Endodermal cell (in vitro differentiated cells): ENCODE measurements at regions not wholly inside any gene's neighbourhood (a gene's known extent, or its start where the extent isn't known, plus 50 kb on each side); places are given as distances from the start of the nearest gene placed in this dataset.

ENCODE experiments used
- DNase-seq: peaks from one replicate; pipeline ENCODE4 v3.0.0-alpha.2; 2017
- H3K27ac ChIP-seq: 2 replicates; pipeline ENCODE4 v1.5.1; 2013; ENCODE audit warnings: mild to moderate bottlenecking, low read depth, low read length, moderate library complexity
- H3K27me3 ChIP-seq: 2 replicates; pipeline ENCODE4 v1.6.1; 2013; ENCODE audit warnings: mild to moderate bottlenecking, low read length, moderate library complexity; ENCODE audit not compliant: insufficient read depth, control insufficient read depth, poor library complexity, severe bottlenecking
- H3K36me3 ChIP-seq: 2 replicates; pipeline ENCODE4 v1.7.0; 2013; ENCODE audit warnings: mild to moderate bottlenecking, low read length, moderate library complexity; ENCODE audit not compliant: control insufficient read depth, insufficient read depth
- H3K4me1 ChIP-seq: one replicate; pipeline ENCODE4 v1.7.0; 2013; ENCODE audit warnings: low read length; ENCODE audit not compliant: control insufficient read depth, insufficient read depth
- H3K4me3 ChIP-seq: 2 replicates; pipeline ENCODE4 v1.5.1; 2013; ENCODE audit warnings: mild to moderate bottlenecking, low read length, moderate library complexity
- H3K9ac ChIP-seq: 2 replicates; pipeline ENCODE4 v1.6.1; 2013; ENCODE audit warnings: mild to moderate bottlenecking, low read length, moderate library complexity; ENCODE audit not compliant: poor library complexity, severe bottlenecking; ENCODE audit errors: extremely low read depth
- H3K9me3 ChIP-seq: 2 replicates; pipeline ENCODE4 v1.6.1; 2013; ENCODE audit warnings: mild to moderate bottlenecking, low read length, moderate library complexity; ENCODE audit not compliant: control insufficient read depth
- H3K27ac Mint-ChIP-seq: 2 replicates; pipeline ENCODE4 v1.8.0; 2020; ENCODE audit warnings: mixed read lengths
- H3K27me3 Mint-ChIP-seq: 2 replicates; pipeline ENCODE4 v1.8.0; 2021; ENCODE audit warnings: mild to moderate bottlenecking, mixed read lengths; ENCODE audit not compliant: insufficient read depth
- H3K36me3 Mint-ChIP-seq: 2 replicates; pipeline ENCODE4 v1.8.0; 2020; ENCODE audit warnings: low read depth, mixed read lengths
- H3K4me1 Mint-ChIP-seq: 2 replicates; pipeline ENCODE4 v1.8.0; 2020; ENCODE audit warnings: mixed read lengths
- H3K4me3 Mint-ChIP-seq: 2 replicates; pipeline ENCODE4 v1.8.0; 2020; ENCODE audit warnings: mild to moderate bottlenecking, moderate library complexity, mixed read lengths
- H3K9me3 Mint-ChIP-seq: 2 replicates; pipeline ENCODE4 v1.8.0; 2020; ENCODE audit warnings: mild to moderate bottlenecking, mixed read lengths
- WGBS, 2 experiments: methylation state at CpG; one replicate each; pipeline versions ENCODE4 v1.1.5 to v1.1.7; 2013; ENCODE audit warnings: missing lambda C conversion rate in 2 of 2, mixed read lengths in 1 of 2; ENCODE audit not compliant: insufficient coverage in 1 of 2, insufficient read length in 1 of 2; 5-methylcytosine and 5-hydroxymethylcytosine counted together
- TF ChIP-seq, protein P1 (sequence below): fragments of 200-600 bp; sonication (generic); conservative IDR thresholded peaks from 2 replicates; pipeline ENCODE4 v1.5.0; 2021; ENCODE audit warnings: antibody characterized with exemption, mild to moderate bottlenecking

DNA sequence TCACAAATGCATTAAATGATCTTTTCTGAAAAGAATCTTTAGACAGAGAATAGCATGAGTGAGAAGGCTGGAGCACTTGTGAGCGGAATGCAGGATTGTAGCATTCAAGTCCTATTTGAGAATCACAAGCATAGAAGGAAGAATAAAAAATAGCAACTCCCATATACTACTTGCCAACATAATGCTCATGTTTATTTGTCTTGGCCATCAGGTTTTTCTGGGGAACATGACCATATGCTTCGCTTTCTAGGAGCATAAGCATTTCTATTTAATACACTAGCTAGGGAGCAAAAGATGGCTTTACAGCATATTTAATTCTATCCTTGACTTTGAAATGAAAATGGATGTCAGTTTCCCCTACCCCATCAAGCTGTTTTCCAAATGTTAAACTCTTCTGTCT lies 170.3 kb upstream of the MITF start:
- TF ChIP-seq, protein P1, sequence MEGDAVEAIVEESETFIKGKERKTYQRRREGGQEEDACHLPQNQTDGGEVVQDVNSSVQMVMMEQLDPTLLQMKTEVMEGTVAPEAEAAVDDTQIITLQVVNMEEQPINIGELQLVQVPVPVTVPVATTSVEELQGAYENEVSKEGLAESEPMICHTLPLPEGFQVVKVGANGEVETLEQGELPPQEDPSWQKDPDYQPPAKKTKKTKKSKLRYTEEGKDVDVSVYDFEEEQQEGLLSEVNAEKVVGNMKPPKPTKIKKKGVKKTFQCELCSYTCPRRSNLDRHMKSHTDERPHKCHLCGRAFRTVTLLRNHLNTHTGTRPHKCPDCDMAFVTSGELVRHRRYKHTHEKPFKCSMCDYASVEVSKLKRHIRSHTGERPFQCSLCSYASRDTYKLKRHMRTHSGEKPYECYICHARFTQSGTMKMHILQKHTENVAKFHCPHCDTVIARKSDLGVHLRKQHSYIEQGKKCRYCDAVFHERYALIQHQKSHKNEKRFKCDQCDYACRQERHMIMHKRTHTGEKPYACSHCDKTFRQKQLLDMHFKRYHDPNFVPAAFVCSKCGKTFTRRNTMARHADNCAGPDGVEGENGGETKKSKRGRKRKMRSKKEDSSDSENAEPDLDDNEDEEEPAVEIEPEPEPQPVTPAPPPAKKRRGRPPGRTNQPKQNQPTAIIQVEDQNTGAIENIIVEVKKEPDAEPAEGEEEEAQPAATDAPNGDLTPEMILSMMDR, result no peak
- H3K4me3 Mint-ChIP-seq, result no peak overlapping the region
- 94 to 100% methylated on average over 1 to 2 of the region's 2 CpGs for WGBS, 2 experiments

DNA sequence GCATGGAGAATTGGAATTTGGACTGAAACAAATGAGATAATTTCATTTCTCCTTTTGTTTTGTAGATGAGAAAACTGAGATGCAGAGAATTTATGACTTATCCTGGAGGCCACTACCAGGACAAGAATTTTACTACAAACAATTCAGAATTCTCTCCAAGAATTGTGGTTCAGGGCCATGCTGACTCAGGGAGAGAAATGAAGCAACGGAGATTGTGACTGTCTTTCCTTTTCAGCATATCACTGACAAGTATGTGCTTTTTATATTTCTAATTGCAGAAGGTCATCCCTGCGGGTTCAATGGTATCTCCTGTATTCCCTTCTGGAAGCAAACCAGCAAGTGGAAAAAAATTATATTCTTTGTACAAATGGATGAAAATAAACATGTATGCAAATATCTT lies 170.8 kb upstream of the MITF start:
- TF ChIP-seq, protein P1, result no peak
- Histone ChIP-seq H3K27me3 (peaks cover 8% of the 10 kb centered on the region), H3K36me3 (no peaks in the 10 kb centered on the region), H3K9me3 (no peaks in the 10 kb centered on the region), H3K9ac (no peak overlapping the region), H3K27ac (no peak overlapping the region), H3K4me1 (no peaks in the 10 kb centered on the region), H3K4me3 (no peak overlapping the region)
- Mint-ChIP-seq H3K36me3 (no peaks in the 10 kb centered on the region), H3K27me3 (peaks cover 7% of the 10 kb centered on the region), H3K9me3 (no peaks in the 10 kb centered on the region), H3K4me1 (no peaks in the 10 kb centered on the region), H3K27ac (no peak overlapping the region), H3K4me3 (no peak overlapping the region)
- DNase-seq, result no peak
- WGBS, 2 experiments, result 91 to 100% methylated on average over 1 to 2 of the region's 2 CpGs

More for the DNA sequence above, 170.3 kb upstream of the MITF start:
- Histone ChIP-seq H3K27me3 (peaks cover 8% of the 10 kb centered on the region), H3K9me3 (no peaks in the 10 kb centered on the region), H3K4me3 (no peak overlapping the region), H3K4me1 (no peaks in the 10 kb centered on the region), H3K27ac (no peak overlapping the region), H3K9ac (no peak overlapping the region), H3K36me3 (no peaks in the 10 kb centered on the region)
- H3K9me3 Mint-ChIP-seq, result no peaks in the 10 kb centered on the region
- DNase-seq, result no peak
- H3K36me3 Mint-ChIP-seq, result no peaks in the 10 kb centered on the region
- no peaks in the 10 kb centered on the region for H3K4me1 Mint-ChIP-seq
- no peak overlapping the region for H3K27ac Mint-ChIP-seq
- H3K27me3 Mint-ChIP-seq, result peaks cover 6% of the 10 kb centered on the region

DNA sequence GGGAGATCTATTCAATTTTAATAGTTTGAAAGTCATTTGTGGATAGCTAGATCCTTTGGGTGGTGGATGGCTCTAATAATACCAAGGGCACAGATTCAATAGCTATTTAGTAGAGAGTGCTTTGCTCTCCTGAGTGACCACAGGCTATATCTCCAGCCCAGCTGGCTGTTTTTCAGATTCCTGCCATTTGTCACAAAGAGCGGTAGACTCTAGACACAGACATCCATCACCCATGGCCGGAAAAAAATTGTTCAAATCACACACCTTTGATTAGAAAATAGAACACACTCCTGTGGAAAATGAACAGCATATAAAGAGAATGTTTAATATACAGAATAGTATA lies 171.6 kb upstream of the MITF start:
- WGBS, 2 experiments, result 93% methylated on average over 2 of the region's 2 CpGs; no CpG with 5 or more reads in 1 of the 2 experiments
- DNase-seq, result no peak
- no peak overlapping the region for H3K27ac ChIP-seq
- Mint-ChIP-seq H3K27ac (no peak overlapping the region), H3K36me3 (no peaks in the 10 kb centered on the region), H3K9me3 (no peaks in the 10 kb centered on the region), H3K4me3 (no peak overlapping the region), H3K4me1 (no peaks in the 10 kb centered on the region), H3K27me3 (peaks cover 9% of the 10 kb centered on the region)
- no peaks in the 10 kb centered on the region for H3K36me3 ChIP-seq
- no peaks in the 10 kb centered on the region for H3K9me3 ChIP-seq
- H3K9ac ChIP-seq, result no peak overlapping the region
- peaks cover 8% of the 10 kb centered on the region for H3K27me3 ChIP-seq
- H3K4me1 ChIP-seq, result no peaks in the 10 kb centered on the region
- no peak overlapping the region for H3K4me3 ChIP-seq
- TF ChIP-seq, protein P1, result no peak
